ENCODE measurements at regions not wholly inside any gene's neighbourhood (a gene's known extent, or its start where the extent isn't known, plus 50 kb on each side); places are given as distances from the start of the nearest gene placed in this dataset.
"Not testable (repeated sequence)": the region's sequence is repeated elsewhere in the genome, so short reads cannot be mapped to it uniquely, and the experiment has no call there.

DNA sequence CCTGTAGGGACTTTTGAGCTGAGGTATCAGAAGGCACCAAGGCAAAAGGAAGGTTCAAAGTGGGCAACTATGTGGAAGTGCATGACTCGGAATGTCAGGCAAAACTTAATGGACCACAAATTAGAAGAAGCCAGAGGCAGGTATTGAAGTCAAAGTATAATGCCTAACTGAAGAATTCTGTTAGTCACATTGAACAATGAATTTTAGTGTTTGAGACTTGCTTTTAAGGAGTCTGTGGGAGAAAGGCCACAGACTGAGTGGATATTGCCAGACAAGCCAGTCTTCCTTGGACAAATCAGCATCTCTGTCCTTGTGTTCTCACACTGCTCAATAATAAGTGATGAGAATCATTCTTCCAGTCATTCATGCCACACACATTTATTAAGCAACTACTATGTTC lies 498.9 kb downstream of the STK39 start:
- no peak for DNase-seq (ENCODE audit: low read depth in 1 of 2, low spot score in 1 of 2)
- in situ Hi-C loops (cut with HindIII; ENCODE audit: low pct_unique_long_range_greater_than_20kb, low sequenced_read_pairs): no loop called here
- no peak for TF ChIP-seq JUND (IDR thresholded peaks at IDR 0.05; ENCODE audit: low read depth)

DNA sequence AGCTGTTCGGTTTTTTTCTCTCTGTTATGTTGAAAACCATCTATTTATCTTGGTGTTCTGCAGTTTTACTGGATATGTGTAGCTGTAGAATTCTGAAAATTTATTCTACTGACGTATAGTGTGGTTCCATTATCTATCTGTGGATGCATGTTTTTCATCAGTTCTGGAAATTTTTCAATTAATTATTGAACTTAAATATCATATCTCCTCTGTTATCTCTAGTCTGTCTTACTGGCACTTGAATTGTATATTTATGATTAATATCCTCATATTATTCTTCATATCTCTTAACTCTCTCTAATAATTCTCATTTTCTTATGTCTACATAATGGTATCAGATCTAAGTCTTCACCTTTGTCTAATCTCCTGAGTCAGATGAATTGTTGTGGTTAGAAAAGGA lies 501.7 kb downstream of the STK39 start:
- DNase-seq (ENCODE audit: low read depth in 1 of 2, low spot score in 1 of 2): no peak
- in situ Hi-C loops (cut with HindIII; ENCODE audit: low pct_unique_long_range_greater_than_20kb, low sequenced_read_pairs): no loop called here
- TF ChIP-seq JUND (IDR thresholded peaks at IDR 0.05; ENCODE audit: low read depth): no peak

GRCh38 chr2:167739921-167740320 lies 507.5 kb downstream of the STK39 start:
- DNase-seq (ENCODE audit: low read depth in 1 of 2, low spot score in 1 of 2); in situ Hi-C loops (cut with HindIII; ENCODE audit: low pct_unique_long_range_greater_than_20kb, low sequenced_read_pairs): not testable (repeated sequence)

- no peak for TF ChIP-seq JUND (IDR thresholded peaks at IDR 0.05; ENCODE audit: low read depth)
- no peak for DNase-seq (ENCODE audit: low read depth in 1 of 2, low spot score in 1 of 2)
Measured at GRCh38 chr2:167733747-167734146, 513.6 kb downstream of the STK39 start.

DNA sequence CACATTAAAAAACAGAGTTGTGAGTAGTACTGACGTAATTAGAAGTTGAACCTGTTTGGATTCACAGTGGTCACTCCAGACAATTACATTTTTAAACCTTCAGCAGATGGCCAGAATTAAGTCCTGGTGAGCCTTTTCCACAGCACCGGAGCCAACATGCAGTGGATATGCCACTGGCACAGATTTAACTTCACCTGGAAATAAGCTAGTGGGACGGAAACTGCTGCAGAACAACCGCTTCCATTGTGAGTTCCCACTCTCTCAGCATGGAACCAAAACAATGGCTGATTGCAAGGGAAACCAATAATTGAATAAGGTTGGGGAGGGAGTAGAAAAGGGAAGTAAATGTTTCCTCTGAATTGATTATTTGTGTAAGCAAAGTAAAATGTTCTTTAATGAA lies 515.1 kb downstream of the STK39 start:
- TF ChIP-seq JUND (IDR thresholded peaks at IDR 0.05; ENCODE audit: low read depth): no peak
- no peak for DNase-seq (ENCODE audit: low read depth in 1 of 2, low spot score in 1 of 2)
- in situ Hi-C loops (cut with HindIII; ENCODE audit: low pct_unique_long_range_greater_than_20kb, low sequenced_read_pairs): no loop called here

More at GRCh38 chr2:167733747-167734146, 513.6 kb downstream of the STK39 start:
- in situ Hi-C loops (cut with HindIII; ENCODE audit: low pct_unique_long_range_greater_than_20kb, low sequenced_read_pairs): no loop called here

- no peak for DNase-seq (ENCODE audit: low read depth in 1 of 2, low spot score in 1 of 2)
- in situ Hi-C loops (cut with HindIII; ENCODE audit: low pct_unique_long_range_greater_than_20kb, low sequenced_read_pairs): no loop called here
- no peak for TF ChIP-seq JUND (IDR thresholded peaks at IDR 0.05; ENCODE audit: low read depth)
Measured at GRCh38 chr2:167729911-167730310, 517.5 kb downstream of the STK39 start.

DNA sequence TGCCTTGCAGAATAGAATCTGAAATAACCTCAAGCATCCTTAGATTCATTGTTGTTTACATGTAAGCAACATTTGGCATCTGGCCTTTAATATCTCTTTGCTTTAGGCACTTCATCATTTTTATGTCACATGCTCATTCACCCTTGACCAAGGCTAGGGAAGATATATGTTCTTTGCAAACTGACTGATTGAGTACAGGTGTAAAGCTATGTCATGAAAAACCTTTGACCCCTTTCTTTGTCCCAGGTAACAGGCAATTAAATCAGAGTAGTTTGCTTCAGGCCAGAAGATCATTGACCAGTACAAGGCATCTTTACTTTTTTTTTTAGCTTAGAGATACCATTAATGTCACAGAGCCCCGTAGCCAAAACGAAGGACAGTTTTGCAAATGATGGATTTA lies 520.6 kb downstream of the STK39 start:
- in situ Hi-C loops (cut with HindIII; ENCODE audit: low pct_unique_long_range_greater_than_20kb, low sequenced_read_pairs): no loop called here
- no peak for DNase-seq (ENCODE audit: low read depth in 1 of 2, low spot score in 1 of 2)
- no peak for TF ChIP-seq JUND (IDR thresholded peaks at IDR 0.05; ENCODE audit: low read depth)

GRCh38 chr2:167721593-167721992 lies 525.8 kb downstream of the STK39 start:
- no peak for DNase-seq (ENCODE audit: low read depth in 1 of 2, low spot score in 1 of 2)
- in situ Hi-C loops (cut with HindIII; ENCODE audit: low pct_unique_long_range_greater_than_20kb, low sequenced_read_pairs): no loop called here
- TF ChIP-seq JUND (IDR thresholded peaks at IDR 0.05; ENCODE audit: low read depth): no peak

DNA sequence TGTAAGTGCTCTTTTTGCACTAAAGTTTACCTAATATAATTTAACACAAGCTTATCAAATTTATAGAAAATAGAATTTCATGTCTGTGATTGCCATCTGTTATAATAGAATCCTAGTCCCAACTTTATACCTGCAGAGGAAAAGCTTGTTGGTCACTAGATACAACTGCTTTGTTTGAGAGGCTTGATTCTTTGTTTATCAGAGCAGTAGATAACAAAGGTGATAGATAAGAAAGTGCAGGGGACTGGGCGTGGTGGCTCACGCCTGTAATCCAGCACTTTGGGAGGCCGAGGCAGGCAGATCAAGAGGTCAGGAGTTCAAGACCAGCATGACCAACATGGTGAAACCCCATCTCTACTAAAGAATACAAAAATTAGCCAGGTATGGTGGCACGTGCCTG lies 528.0 kb downstream of the STK39 start:
- DNase-seq (ENCODE audit: low read depth in 1 of 2, low spot score in 1 of 2): no peak
- TF ChIP-seq JUND (IDR thresholded peaks at IDR 0.05; ENCODE audit: low read depth): no peak
- in situ Hi-C loops (cut with HindIII; ENCODE audit: low pct_unique_long_range_greater_than_20kb, low sequenced_read_pairs): no loop called here

DNA sequence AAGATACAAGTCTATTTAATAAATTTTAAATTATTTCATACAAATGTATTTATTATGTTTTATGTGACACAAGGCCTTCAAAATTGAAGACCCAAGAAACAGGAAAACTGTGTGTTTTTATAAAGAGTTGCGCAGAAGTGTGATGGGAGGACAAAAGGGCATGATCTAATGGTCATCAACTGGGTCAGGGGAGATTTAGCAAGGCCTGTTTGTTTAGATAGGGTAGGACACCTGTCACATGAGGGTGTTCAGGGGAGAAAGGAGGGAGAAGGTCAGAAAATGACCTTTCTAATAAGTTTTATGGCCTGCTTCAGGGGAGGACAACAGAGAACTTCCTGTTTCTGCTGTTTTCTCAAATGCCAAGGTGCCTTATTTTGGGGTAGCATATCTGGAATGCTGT lies 528.8 kb downstream of the STK39 start:
- no peak for DNase-seq (ENCODE audit: low read depth in 1 of 2, low spot score in 1 of 2)
- in situ Hi-C loops (cut with HindIII; ENCODE audit: low pct_unique_long_range_greater_than_20kb, low sequenced_read_pairs): no loop called here
- TF ChIP-seq JUND (IDR thresholded peaks at IDR 0.05; ENCODE audit: low read depth): no peak

DNA sequence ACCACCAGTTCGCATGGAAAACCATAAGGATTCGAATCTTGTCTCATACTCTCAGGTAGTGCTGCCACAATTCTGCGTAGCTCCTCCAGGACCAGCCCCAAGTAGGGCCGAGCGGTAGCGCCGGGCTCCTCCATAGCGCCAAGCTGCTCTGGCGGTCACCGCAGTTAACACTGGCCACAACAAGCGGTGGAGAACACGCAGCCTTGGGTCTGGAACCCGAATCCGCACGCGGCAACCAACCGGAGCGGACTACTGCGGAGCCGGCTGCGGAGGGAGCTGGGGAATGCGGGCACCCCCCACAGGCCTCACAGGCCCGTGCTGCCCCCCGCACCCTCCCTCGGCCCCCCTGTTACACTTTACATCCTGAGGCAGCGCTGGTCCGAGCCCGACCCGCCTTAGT lies 531.5 kb downstream of the STK39 start:
- TF ChIP-seq JUND (IDR thresholded peaks at IDR 0.05; ENCODE audit: low read depth): no peak
- in situ Hi-C loops (cut with HindIII; ENCODE audit: low pct_unique_long_range_greater_than_20kb, low sequenced_read_pairs): no loop called here
- peak in 1 of 2 experiments; percentile 16 for DNase-seq (ENCODE audit: low read depth in 1 of 2, low spot score in 1 of 2)

DNA sequence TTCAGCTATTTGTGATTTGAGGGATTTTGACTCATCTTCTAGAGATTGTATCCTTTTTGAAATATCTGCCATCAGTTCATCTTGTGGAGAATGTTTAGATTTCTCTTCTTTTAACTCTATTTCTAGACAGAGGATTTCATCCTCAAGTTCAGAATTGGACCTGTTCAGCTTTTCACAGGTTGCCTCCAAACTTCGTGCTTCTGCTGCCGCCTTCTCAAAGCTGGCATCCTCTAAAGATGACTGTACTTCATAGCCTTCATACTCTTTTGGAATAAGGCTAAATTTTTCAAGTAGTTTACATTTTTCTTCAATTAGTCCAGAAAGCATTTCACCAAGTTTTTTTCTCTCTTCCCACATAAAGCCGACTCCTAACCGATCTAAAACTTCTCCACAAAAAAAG lies 531.9 kb downstream of the STK39 start:
- in situ Hi-C loops (cut with HindIII; ENCODE audit: low pct_unique_long_range_greater_than_20kb, low sequenced_read_pairs); DNase-seq (ENCODE audit: low read depth in 1 of 2, low spot score in 1 of 2): not testable (repeated sequence)

- DNase-seq (ENCODE audit: low read depth in 1 of 2, low spot score in 1 of 2): no peak
- TF ChIP-seq JUND (IDR thresholded peaks at IDR 0.05; ENCODE audit: low read depth): no peak
- in situ Hi-C loops (cut with HindIII; ENCODE audit: low pct_unique_long_range_greater_than_20kb, low sequenced_read_pairs): no loop called here
Measured at GRCh38 chr2:167712275-167712674, 535.1 kb downstream of the STK39 start.

DNA sequence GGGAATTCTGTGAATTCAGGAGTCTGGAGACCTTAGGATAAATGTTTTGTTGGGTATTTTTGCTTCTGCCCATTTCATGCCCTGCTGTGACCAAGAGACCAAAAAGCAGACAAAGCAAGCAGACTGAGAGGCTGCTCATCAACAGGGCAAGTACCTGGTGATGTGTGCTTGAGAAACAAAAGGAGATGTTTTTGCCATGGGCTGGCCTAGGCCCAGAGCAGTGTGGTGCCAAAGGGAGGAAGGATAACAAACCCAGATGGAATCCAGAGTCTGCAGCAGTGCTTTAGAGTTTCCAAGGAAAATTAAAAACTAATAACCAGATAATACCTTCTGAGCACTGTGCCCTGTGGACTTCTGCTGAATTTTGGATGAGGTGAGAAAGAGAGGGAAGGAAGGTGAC lies 538.4 kb downstream of the STK39 start:
- no peak for TF ChIP-seq JUND (IDR thresholded peaks at IDR 0.05; ENCODE audit: low read depth)
- in situ Hi-C loops (cut with HindIII; ENCODE audit: low pct_unique_long_range_greater_than_20kb, low sequenced_read_pairs): no loop called here
- DNase-seq (ENCODE audit: low read depth in 1 of 2, low spot score in 1 of 2): no peak

GRCh38 chr2:167706800-167707199 lies 540.6 kb downstream of the STK39 start:
- DNase-seq (ENCODE audit: low read depth in 1 of 2, low spot score in 1 of 2): no peak
- in situ Hi-C loops (cut with HindIII; ENCODE audit: low pct_unique_long_range_greater_than_20kb, low sequenced_read_pairs): no loop called here
- TF ChIP-seq JUND (IDR thresholded peaks at IDR 0.05; ENCODE audit: low read depth): no peak
